ENCODE measurements at regions not wholly inside any gene's neighbourhood (a gene's known extent, or its start where the extent isn't known, plus 50 kb on each side); places are given as distances from the start of the nearest gene placed in this dataset.
"Not testable (repeated sequence)": the region's sequence is repeated elsewhere in the genome, so short reads cannot be mapped to it uniquely, and the experiment has no call there.

DNA sequence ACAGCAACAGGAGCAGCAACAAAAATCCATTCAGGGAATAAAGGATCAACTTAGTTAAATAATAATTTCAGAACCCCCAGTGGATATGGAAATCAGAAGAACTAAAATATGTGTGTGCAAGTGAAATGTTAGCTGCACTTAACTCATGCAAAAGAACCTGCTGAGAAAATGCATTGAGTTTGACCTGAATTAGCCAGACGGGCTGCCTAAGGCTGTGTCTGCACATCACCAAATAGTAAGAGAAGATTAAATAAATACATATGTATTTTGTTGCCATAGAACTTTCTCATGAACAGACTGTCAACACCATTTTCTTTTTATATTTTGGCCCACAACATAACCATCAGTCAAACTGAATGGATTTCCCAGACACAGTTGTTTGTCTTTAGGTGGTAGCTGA, 262.0 kb upstream of the PIK3C3 start:
- no peak for DNase-seq (ENCODE audit: low spot score)

GRCh38 chr18:41690332-41691127, 264.5 kb upstream of the PIK3C3 start:
- DNase-seq (ENCODE audit: low spot score), result no peak

DNA sequence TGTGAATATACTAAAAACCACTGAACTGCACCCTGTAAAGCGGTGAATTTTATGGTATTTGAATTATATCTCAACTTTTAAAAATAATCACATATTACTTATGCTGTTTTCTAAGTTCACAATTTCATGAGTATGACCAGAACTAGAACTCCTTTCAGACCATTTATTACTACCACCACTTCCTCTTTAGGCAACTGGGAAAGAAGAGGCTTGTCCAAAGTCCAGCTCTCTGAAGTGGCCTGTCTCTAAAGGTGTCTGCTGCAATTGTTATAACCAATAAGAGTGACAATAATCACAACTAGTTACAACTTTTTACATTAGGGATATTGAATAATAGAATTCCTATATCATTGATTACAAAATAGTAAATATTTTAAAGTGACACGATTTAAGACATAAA, 267.9 kb upstream of the PIK3C3 start:
- DNase-seq (ENCODE audit: low spot score), result no peak

DNA sequence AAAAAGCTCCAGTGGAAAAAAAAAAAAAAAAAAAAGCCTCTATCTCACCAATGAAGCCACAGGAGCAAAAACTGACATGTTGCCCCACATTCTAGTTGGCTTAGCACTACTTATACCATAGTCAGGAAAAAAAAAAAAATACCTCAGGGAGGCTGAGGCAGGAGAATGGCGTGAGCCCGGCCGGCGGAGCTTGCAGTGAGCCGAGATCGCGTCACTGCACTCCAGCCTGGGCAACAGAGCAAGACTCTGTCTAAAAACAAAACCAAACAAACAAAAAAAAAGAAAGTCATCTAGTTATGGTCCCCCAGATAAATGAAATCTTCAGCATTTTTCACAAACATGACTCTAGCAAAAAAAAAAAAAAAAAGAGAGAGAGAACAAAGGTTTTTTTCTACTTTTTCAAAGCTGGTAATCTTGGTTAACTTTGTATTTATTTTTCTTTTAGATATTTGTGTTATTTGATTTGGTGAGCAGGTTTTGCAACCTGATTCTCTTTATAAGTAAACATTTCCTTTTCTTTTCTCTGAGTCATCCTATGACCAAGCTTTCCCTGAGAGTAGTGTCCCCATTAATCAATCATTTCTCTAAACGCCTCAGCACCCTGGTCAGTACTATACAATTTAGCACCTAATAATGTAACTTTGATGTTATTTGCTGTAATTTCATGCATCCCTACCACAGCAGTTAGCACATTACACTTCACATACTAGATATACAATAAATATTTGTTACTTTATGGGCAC, 273.7 kb upstream of the PIK3C3 start:
- no peak for DNase-seq (ENCODE audit: low spot score)

DNA sequence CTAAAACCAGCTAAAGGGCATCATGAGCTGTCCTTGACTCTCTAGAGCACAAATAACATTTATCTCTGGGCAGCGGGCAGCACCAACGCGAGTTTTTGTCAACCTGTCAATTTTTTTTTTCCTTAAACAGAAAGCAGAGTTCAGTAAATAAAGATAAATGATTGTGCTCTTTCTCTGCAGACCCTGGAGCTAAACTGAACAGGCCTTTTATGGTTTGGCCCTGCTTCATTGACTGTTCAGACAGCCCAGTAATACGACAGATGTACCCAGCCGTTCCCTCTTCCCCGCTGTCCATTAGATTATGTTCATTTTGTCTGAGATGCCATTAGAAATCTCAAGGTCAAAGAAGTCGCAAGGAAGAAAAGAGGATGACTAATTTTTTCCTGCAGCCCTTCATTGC, 280.5 kb upstream of the PIK3C3 start:
- no peak for DNase-seq (ENCODE audit: low spot score)

- DNase-seq (ENCODE audit: low spot score), result no peak
Measured at GRCh38 chr18:41666231-41666630, 288.8 kb upstream of the PIK3C3 start.

GRCh38 chr18:41665210-41665609, 289.8 kb upstream of the PIK3C3 start:
- no peak for DNase-seq (ENCODE audit: low spot score)

- DNase-seq (ENCODE audit: low spot score), result no peak
Measured at GRCh38 chr18:41660654-41661053, 294.4 kb upstream of the PIK3C3 start.

DNA sequence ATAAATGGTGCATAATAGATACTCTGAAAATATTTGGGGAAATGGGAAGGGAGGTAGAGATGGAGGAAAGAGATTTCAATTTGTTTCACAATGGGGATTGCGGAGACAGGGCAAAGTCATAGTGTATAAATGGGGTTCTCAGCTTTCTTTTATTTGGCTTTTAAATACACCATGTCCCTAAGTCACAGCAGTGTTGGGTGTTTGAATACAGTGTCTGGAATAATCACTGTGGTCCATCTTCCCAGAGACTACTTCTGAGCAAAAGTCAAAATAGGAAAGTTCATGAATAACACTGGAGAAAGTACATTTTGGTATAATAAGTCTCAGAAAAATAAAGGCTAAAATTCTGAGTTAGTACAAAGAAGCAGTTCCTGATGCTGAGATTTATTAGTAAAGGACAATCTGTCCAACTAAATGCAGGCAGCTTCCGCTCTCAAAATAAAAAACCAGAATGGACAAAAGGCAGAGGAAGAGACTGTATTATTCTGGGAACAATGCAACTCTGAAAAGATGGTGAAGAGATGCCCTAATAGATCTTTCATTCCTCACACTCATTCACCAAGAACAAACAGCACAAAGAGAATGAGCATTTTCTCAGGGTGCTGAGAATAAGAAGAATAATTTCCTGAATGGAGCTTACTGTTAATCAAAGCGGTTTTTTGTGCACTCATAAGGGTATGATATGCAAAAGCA, 295.4 kb upstream of the PIK3C3 start:
- DNase-seq (ENCODE audit: low spot score), result no peak

DNA sequence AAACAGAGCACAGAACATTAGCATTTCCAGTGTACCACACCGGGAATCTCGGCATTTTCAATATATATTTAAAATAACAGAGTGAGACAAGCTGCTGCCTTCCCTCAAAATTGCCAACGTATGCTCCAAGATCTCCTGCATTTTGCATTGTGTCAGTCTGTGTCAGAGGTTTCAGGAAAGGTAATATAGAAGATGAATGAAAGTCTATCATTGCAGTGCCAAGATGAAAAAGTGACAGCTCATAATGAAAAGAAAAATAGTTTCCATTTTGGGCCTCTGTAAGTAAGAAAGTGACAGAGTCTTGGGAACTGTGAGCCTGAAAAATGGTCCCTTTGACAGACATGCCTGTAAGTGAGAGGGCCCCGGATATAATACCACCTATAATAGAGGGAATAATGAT, 297.8 kb upstream of the PIK3C3 start:
- no peak for DNase-seq (ENCODE audit: low spot score)

GRCh38 chr18:41655074-41655473, 300.0 kb upstream of the PIK3C3 start:
- DNase-seq (ENCODE audit: low spot score), result no peak

- no peak for DNase-seq (ENCODE audit: low spot score)
Measured at GRCh38 chr18:41647914-41648313, 307.1 kb upstream of the PIK3C3 start.

DNA sequence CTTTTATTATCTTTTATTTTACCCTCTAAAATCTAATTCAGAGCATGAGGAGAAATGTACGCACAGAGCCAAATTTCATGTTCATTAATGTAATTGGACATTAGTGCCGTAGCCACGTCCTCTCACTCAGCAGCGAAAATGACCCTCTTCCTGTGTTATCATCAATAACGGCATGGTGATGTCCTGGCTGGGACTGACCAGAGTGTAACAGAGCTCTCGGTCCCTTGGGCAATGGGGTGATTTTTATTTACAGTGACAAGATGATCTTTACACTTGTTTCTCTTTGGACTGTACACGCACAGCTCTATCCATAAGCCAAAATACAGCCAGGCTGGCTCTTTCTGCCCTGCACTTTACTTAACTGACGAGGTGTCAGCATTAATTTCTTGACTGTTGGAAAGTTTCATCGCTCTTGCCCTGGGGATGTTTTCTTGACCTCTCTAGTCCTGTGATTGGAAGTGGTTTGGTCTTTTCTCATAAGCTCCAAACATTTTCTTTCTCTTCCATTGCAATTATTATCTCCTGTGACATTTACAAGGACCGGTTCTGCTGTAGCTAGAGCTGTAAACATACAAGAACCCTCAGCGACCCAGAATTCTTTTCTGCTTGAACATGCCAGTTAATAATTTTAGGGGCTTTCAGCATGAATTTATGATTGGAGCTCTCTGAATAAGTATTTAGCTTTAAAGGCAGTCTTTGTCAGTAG, 308.0 kb upstream of the PIK3C3 start:
- no peak for DNase-seq (ENCODE audit: low spot score)

GRCh38 chr18:41645589-41646360, 309.3 kb upstream of the PIK3C3 start:
- no peak for DNase-seq (ENCODE audit: low spot score)

- DNase-seq (ENCODE audit: low spot score), result no peak
Measured at GRCh38 chr18:41644466-41644865, 310.6 kb upstream of the PIK3C3 start.

- DNase-seq (ENCODE audit: low spot score), result no peak
Measured at GRCh38 chr18:41643427-41643826, 311.6 kb upstream of the PIK3C3 start.

DNA sequence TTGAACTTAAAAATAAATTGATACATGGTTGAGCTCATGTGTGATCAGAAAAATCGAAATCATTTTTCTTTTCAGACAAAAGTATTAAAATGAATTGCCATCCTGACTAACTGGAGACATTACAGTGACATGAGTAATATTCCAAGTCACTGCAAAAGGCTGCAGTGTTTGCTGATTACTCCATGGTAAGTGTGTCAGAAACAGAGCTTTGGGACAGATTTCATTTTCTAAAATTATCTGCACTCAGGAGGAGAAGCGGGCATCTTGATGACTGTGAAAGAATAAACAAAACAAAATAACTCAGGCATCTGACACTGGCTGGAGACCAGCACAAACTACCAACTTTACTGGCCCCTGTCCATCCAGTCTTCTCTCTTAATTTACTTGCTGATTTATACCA, 312.3 kb upstream of the PIK3C3 start:
- no peak for DNase-seq (ENCODE audit: low spot score)

- DNase-seq (ENCODE audit: low spot score), result no peak
Measured at GRCh38 chr18:41639218-41639617, 315.8 kb upstream of the PIK3C3 start.

- DNase-seq (ENCODE audit: low spot score), result not testable (repeated sequence)
Measured at GRCh38 chr18:41631723-41632285, 323.2 kb upstream of the PIK3C3 start.

DNA sequence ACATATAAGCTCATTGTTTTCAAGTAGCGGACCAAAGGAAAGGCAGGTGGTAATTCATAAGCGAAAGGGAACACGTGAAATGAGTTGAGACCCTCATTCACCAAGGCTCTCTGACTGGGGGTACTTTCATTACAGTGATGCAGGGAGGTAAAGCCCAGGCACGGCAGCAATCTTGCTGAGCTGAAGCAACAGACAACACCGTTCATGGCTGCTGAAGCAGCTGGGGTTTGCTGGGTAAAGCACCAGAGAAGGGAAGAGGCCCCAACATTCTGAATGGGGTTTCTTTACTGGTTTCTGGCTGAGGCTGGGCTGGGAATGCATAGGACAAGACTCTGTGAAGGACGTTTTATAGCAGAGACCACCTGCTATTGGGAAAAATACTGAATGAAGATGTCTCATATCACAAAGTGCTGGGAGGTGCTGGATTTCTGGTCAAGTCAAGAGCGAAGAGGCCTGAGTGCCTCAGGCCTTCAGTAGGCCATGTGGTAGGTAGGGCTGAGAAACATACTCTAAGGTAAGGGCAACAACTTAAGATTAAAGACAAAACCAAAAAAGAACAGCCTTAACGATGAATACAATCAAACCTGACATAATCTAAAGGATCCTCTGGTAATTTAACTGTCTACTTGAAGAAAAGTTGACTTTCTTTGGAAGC, 324.7 kb upstream of the PIK3C3 start:
- no peak for DNase-seq (ENCODE audit: low spot score)

DNA sequence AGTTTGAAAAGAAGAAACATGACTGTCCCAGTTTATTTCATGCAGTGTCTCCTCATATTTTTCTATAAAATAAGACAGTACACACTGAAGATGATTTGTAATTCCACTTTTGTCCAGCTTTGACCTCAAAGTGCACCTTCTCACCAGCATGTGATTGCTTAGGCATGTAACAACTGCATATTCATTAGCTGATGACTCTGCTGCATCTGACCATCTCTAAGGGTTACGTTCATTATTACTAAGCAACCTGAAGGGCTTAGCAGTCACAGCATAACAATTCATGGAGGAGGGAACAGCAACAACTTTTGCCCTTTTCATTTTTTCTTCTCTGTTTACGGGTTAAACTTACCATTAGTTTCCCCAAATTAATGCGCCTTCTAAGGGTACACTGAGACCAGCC, 330.6 kb upstream of the PIK3C3 start:
- DNase-seq (ENCODE audit: low spot score), result no peak

All from globus pallidus (tissue), 1 donor.